ENCODE measurements at regions not wholly inside any gene's neighbourhood (a gene's known extent, or its start where the extent isn't known, plus 50 kb on each side); places are given as distances from the start of the nearest gene placed in this dataset.
"Not testable (repeated sequence)": the region's sequence is repeated elsewhere in the genome, so short reads cannot be mapped to it uniquely, and the experiment has no call there.

DNA sequence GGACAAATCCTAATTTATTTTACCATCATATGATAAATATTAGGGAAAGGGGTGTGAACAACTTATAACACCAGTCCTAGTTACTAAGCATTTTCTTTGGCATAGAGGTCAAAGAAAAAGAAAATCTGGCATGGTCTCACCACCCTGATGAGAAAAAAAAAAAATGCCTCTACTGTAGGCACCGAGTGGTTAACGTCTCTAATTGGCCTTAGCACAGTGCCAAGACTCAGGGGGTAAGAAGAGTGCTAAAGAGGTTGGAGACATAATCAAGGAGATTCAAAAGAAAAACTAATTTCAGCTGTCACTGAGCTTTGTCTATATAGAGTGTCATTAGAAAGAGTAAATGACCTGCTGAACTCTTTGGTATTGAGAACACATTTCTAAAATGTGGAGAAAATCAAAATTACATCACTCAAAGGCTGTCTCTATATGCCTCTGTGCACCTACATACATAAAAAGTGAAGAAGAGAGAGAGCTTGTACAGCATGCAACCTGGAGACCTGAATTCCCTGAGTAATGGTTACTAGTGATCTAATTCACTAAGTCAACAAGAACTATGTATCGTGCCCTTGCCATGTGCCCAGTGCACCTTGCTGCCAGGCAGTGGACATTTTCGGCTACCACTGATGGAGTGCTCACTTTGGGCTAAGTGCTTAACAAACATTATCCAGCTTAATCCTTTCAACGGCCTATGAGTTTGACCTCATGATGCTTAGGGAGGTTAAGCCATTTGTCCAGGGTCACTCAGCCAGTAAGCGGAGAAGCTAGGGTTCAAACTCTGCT is 113.8 kb upstream of the G2E3 start:
- DNase-seq, result no peak

DNA sequence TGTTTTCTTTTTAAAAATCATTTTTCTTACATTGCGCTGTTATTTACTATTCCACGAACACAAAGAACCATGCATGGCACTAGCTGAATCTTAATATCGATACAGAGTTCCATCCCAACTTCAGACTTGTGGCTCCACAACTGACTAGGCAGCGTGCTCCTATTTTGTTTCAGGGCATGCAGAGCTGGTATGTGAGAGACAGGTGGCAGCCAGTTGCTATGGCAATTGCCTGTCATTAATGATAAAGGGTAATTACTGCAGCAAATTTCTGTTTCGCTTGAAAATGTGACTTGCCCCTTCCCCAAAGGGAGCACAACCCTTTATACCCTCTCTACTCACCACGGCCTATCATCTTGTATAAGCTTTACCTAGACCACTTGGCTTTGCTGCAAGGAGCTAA is 113.1 kb upstream of the G2E3 start:
- DNase-seq, result no peak

DNA sequence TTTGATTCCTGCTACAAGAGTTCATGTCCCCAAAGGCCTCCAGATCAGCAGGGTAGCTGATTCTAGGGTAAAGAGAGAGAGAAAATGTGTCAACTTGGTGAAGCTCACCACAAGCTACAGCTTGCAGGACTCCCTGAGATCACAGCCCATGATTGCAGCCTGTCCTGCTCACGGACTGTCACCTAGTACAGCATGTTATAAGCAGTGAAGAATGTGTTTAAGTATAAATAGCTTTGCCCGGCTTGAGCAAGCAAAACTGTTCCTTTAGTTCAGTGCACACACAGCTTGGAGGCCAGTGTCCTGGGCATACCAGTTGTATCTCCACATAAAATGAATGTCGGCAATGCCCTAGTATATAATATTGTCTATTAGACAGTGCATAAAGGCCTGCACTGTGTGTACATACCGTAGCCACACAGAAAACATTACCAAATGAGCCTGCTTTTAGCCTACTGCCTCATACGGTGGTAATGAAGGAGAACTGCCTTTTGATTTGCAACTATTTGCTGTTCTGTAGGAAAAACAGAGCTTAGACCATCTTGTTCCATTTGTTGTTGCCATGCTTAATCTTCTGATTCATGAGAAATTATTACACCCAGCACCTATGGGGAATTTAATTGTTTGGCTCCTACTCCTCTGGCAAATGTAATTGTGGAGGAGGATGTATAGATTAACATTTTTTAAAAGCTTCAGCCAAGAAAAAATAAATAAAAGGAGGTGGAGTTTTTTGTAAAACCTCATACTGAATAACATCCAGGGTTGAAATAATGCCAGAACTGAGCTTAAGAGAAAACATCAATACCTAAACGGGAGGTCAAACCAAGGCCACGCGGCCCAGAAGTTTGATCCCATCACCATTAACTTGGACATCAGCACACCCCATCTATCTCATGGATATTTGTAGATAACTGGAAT is 108.1 kb upstream of the G2E3 start:
- DNase-seq, result no peak

DNA sequence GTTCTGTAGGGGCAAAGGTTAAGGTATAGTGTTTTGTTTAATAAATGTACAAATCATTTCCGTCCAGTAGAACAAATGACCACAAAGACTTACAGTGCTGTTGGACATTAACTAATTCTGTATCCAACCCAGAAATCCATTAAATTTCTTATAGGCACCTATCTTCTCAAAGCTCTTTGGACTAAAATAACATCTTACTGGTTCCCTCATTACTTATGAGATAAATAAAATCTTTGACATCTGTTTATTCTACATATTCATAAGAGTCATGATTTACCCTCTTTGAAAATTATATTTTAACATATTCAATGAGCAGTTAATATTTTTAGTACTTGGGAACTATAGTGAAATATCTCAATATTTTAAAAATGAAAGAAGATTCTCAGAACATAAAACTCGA is 102.7 kb upstream of the G2E3 start:
- DNase-seq, result no peak

DNA sequence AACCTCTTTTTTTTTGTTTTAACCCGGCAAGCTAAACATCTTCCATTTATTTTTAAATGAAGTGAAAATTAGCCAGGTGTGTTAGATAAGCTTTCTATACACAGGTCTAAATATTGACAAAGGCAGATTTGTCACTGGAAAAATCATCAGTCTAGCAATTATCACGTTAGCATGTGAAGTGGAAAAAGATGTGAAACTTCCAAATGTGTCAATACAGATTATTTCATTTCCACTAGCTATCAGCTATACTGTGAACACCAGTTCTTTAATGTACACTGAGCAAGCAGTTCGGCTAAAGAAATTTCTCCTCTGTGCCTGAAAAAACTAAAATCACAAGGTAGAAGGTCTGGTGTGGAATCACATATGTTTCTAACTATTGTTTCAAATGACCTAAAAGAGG is 96.6 kb upstream of the G2E3 start:
- no peak for DNase-seq

DNA sequence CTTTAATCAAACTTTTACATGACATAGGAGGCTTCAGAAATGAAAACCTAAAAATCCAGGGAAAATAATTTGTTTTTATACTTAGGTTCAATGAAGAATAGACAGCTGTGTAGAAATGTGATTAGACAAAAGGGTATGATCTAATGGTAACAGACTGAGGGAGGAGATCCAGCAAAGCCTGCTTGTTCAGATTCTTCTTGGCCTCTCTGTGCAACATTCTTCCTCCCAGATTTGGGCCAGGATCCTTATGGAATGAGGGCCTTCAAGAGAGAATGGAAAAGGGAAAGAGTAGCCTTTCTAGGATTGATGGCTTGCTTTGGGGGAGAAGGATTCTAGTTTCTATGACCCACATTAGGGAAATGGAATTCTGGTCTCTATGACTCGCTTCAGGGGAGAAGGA is 94.5 kb upstream of the G2E3 start:
- DNase-seq, result no peak

DNA sequence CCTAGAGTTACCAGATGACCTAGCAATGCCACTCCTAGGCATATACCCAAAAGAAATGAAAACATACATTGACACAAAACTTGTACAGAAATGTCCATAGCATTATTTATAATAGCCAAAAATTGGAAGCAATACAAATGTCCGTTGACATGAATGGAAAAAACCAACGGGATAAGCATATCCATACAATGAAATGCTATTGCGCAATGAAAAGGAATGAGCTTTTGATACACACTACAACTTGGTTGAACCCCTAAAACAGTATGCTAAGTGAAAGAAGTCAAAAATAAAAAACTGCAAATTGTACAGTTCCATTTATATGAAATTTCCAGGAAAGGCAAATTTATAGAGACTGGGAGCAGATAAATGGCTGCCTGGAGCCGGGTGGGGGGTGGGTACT is 90.6 kb upstream of the G2E3 start:
- no peak for DNase-seq

DNA sequence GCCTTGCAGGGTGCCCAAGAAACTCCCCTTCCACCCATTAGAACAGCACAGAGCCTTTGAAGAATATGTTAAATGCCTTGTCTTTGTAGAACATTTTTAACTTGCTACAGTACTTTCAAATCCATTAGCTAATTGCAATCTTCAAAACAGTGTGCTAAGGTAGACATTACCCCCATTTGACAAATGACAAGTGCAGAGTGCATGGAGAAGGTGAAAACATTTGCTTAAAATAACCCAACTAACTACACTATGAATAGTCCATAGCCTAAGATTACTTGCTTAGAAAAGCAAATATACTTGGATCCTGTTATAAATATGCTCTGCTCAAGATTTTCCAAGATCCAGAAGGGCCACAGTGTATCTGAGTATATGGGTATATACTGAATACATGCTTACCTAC is 87.0 kb upstream of the G2E3 start:
- DNase-seq, result no peak

DNA sequence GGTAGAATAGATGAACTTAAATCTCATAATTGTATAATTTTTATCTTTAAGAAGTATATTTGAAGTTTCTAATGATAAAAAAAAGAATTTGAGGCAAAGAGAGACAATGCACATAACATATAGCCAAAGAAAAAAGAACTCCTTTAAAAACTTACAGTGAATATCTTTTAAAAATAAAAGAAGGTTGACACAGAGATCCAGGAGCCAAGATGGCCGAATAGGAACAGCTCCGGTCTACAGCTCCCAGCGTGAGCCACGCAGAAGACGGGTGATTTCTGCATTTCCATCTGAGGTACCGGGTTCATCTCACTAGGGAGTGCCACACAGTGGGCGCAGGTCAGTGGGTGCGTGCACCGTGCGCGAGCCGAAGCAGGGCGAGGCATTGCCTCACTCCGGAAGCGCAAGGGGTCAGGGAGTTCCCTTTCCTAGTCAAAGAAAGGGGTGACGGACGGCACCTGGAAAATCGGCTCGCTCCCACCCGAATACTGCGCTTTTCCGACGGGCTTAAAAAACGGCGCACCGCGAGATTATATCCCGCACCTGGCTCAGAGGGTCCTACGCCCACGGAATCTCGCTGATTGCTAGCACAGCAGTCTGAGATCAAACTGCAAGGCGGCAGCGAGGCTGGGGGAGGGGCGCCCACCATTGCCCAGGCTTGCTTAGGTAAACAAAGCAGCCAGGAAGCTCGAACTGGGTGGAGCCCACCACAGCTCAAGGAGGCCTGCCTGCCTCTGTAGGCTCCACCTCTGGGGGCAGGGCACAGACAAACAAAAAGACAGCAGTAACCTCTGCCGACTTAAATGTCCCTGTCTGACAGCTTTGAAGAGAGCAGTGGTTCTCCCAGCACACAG is 84.9 kb upstream of the G2E3 start:
- not testable (repeated sequence) for DNase-seq

DNA sequence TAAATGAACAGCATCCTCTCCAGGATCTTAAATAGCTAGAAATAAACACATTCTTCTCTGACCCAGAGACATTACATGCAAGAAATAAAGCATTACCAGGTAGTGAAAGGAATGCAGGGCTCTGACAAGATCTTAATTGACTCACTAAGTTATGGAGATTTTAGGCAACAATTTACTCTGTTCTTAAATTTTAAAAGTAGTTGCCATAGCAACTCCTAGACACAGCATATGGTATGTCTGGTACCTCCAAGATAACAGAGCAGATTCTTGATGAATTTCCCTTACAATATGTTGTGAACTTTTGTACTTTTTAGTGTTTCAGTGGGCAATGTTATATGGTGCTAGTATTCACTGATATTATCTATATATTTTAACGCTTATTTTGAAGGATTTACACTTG is 76.7 kb upstream of the G2E3 start:
- DNase-seq, result no peak

DNA sequence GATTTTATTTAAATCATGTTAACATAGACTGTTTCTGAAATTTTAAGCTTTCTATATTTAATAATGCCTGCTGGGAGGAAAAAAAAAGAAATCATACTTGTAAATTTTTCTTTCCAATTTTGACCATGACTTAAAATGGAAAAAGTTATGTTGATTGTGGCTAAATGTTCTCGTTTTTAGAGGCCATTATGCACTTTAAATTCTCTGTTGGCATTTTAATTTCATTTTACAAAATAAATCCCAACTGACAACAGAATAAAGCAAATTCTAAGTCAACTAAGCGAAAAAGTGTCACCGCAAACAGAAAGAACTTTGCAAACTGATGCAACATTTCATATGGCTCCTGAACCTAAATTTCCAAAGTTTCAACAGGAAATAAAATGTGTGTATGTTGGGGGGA is 74.8 kb upstream of the G2E3 start:
- no peak for DNase-seq

DNA sequence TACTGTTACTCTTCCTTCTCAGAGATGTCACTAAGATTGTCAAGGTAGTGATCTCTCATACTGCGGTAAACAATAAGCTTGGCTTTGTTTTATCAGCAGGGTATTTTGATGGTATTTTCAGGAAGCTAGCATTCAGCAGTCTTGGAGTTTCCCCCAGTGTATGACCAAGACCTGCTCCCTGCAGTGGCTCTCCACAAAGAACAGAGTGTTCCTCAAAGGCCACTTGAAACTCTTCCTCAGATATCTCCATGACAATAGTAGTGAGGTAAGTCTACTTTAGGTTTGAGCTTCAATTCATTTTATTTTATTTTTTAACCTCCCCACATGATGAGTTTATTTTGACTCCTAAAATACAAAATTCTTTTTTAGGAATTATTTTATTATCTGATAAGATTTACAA is 74.0 kb upstream of the G2E3 start:
- DNase-seq, result no peak

DNA sequence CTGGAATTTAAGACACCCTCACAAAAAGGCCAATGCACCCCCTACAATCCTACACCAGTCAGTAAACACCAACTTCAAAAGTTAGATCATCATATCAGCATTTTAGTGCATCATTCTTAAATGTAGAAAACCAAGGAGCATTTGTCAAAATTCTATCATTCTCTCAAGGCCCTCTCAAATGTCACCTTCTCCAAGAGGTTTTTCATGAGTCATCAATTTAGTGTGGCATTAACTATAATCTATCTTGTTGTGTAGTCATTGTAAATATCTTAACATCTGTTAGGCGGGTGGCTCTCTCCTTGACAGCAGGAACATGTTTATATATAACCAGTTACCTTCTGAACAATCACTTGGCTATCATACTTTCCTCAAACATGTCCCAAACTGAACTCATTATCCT is 62.1 kb upstream of the G2E3 start:
- no peak for DNase-seq

DNA sequence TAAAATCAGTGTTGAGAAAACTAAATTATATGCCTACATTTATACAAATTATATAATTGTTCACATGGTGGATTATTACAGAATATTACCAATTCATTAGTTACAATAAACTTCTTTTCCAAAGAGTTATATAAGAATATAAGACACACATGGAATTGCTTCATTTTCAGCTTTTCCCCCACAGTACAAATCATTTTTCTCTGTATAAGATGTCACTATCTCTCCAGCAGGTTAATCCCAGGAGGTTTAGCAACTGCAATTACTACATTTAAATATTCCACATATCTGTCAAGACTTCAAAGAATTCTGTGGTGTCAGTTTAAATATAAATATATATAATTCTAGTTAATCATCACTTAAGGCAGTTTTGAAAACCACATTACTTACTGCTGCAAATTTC is 59.6 kb upstream of the G2E3 start:
- no peak for DNase-seq

DNA sequence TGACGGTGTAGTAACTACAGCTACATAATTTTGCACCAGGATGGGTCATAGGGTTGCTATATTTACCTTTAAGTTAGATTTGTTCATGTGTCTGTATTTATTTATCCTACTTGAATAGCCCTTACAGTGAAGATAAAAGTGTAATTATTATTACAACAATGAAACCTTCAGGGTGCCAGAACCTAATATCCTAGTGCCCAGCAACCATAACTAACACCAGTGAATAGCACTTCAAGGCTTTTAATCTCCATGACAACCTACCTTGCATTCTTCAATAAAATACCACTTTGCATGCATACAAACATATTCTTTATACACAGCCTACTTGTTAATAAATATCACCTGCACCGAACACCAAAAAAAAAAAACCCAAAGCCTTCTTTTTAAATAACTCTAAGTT is 58.7 kb upstream of the G2E3 start:
- DNase-seq, result peak; percentile 27

DNA sequence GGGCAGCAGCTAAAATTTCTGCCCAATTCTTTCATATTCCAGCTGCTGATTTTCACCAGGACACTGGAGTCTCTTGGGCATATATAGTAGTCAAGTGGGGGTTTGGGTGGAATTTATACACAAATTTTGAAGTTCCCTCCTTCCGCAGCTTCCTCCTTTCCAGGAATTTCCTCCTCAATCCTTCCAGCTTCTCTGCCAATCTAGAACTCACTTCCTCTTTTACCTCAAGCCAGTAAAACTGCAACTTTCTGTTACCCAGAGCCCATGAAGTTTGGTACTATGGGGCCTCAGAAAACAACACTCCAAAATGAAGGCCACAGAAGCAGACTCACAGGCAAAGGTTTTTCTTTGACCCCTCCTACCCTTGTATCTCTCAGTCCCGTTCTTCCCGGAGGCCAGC is 51.7 kb upstream of the G2E3 start:
- DNase-seq, result no peak

All from NCI-H524 treated with DMSO at 0.1 percent for 48 hours (cell line).